ENCODE measurements at regions not wholly inside any gene's neighbourhood (a gene's known extent, or its start where the extent isn't known, plus 50 kb on each side); places are given as distances from the start of the nearest gene placed in this dataset.

DNA sequence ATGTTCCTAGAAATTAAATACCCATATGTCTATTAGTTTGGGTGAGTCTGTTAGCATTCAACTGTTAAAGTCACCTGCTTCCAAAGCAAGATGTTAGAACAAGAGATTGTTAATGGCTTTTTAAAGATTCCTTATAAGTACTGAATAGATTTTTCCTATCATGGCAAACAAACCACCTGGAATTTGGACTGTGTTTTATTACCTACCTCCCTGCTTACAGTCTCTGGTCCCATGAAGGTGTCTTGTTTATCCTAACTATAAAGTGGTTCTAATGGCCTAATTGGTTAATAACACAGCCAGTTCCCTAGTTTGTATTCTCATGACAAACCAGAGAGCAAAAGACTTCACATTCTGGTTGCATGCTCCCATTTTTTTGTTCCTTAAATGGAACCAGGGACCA, 149.5 kb downstream of the PPP1R2C start:
- DNase-seq (ENCODE audit: extremely low spot score in 2 of 2), result no peak

DNA sequence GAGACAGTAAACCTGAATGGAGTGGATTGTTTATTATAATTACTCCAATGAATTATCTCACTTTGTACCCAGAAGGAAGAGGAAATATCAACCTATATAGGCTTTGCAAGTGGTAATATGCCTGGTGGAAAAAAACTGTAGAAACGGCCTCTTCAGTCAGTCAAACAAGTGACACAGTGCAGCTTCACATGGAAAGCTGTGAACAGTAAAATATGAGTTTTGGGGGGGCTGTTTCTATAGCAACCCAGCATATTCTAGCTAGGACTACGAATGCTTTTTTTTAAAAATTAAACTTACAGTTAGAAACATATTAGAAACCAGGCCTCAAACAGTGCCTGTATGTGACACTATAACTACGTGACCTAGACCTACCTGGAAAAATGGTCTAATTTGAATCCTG, 150.1 kb downstream of the PPP1R2C start:
- H3K4me1 ChIP-seq, result no peaks in the 10 kb centered on the region
- H3K27me3 ChIP-seq, result no peaks in the 10 kb centered on the region
- H3K36me3 ChIP-seq, result no peaks in the 10 kb centered on the region
- H3K9me3 ChIP-seq, result no peaks in the 10 kb centered on the region
- intact Hi-C loops (cut with DNase I), result no loop called here
- no peak overlapping the region for H3K27ac ChIP-seq
- no peak for DNase-seq (ENCODE audit: extremely low spot score in 2 of 2)
- TF ChIP-seq, protein P1, sequence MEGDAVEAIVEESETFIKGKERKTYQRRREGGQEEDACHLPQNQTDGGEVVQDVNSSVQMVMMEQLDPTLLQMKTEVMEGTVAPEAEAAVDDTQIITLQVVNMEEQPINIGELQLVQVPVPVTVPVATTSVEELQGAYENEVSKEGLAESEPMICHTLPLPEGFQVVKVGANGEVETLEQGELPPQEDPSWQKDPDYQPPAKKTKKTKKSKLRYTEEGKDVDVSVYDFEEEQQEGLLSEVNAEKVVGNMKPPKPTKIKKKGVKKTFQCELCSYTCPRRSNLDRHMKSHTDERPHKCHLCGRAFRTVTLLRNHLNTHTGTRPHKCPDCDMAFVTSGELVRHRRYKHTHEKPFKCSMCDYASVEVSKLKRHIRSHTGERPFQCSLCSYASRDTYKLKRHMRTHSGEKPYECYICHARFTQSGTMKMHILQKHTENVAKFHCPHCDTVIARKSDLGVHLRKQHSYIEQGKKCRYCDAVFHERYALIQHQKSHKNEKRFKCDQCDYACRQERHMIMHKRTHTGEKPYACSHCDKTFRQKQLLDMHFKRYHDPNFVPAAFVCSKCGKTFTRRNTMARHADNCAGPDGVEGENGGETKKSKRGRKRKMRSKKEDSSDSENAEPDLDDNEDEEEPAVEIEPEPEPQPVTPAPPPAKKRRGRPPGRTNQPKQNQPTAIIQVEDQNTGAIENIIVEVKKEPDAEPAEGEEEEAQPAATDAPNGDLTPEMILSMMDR (IDR thresholded peaks at IDR 0.05), result no peak
- TF ChIP-seq POLR2AphosphoS5 (IDR thresholded peaks at IDR 0.05; ENCODE audit: insufficient read depth in 1 of 2, low read depth in 1 of 2) (no peak), POLR2A (IDR thresholded peaks at IDR 0.05) (no peak)
- H3K4me3 ChIP-seq, result no peak overlapping the region

More for the DNA sequence above, 149.5 kb downstream of the PPP1R2C start:
- Histone ChIP-seq H3K36me3 (no peaks in the 10 kb centered on the region), H3K9me3 (no peaks in the 10 kb centered on the region), H3K4me1 (no peaks in the 10 kb centered on the region), H3K27ac (no peak overlapping the region), H3K4me3 (no peak overlapping the region), H3K27me3 (no peaks in the 10 kb centered on the region)
- intact Hi-C loops (cut with DNase I), result no loop called here
- no peak for TF ChIP-seq POLR2AphosphoS5 (IDR thresholded peaks at IDR 0.05; ENCODE audit: insufficient read depth in 1 of 2, low read depth in 1 of 2)

DNA sequence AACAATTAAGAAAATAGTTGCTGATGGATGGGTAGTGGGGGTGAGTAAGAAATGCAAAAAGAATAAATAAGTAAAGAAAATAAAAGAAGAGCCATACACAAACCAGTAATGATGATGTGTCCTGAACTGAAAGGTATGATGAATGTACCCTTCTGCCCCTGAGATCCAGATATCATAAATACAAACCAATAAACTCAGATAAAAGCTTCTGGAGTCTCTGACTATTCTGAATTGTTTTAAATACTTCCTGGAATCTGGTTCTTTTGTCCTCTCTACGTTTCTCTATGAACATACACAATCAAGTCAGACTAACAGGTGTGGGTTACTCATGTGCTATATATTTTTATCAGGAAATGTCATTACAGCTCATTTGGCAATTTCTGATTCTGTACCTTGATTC, 153.4 kb downstream of the PPP1R2C start:
- H3K27me3 ChIP-seq, result no peaks in the 10 kb centered on the region

DNA sequence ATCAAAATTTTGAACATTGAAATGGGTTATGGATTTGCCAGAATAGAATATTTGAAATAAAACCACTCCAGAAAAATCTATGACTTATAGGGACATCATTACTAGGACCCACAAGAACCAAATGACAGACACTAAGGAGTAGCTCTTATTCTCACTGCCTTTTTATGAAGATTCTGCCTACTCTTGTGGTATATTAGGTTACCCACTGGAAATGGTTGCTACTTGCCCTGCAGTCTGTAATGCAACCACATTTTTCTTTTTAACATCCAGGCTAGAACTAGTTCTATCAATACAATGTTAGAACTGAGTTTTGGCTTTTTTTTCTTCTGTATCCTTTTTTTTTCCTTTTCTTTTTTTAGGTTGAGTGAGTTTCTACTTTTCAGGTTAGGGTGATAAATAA, 158.9 kb downstream of the PPP1R2C start:
- intact Hi-C loops (cut with DNase I), result no loop called here
- no peak overlapping the region for H3K4me3 ChIP-seq

More for the DNA sequence above, 153.4 kb downstream of the PPP1R2C start:
- no peak for TF ChIP-seq POLR2A (IDR thresholded peaks at IDR 0.05)
- TF ChIP-seq POLR2AphosphoS5 (IDR thresholded peaks at IDR 0.05; ENCODE audit: insufficient read depth in 1 of 2, low read depth in 1 of 2), result no peak
- TF ChIP-seq, protein P1 (IDR thresholded peaks at IDR 0.05), result no peak
- Histone ChIP-seq H3K4me3 (no peak overlapping the region), H3K27ac (no peak overlapping the region), H3K36me3 (no peaks in the 10 kb centered on the region), H3K9me3 (no peaks in the 10 kb centered on the region), H3K4me1 (no peaks in the 10 kb centered on the region)
- intact Hi-C loops (cut with DNase I), result no loop called here
- no peak for DNase-seq (ENCODE audit: extremely low spot score in 2 of 2)

DNA sequence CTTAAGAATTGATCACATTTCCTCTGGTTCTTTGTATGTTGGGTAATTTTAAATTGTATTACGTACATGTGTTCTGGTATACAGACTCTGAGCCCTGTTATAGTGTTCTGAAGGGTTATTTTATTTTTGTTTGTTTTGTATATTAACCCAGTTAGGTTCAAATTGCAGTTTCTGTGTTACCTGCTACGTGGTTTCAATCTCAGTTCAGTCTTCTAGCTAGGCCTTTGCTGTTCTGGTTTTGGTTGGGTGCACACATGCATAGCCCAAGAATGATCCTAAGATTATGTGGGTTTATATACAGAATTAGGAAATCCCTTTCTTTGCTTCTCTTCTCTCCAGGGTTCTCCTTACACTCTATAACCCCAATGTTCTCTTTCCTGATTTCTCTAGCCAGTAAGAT, 161.0 kb downstream of the PPP1R2C start:
- Histone ChIP-seq H3K9me3 (no peaks in the 10 kb centered on the region), H3K27me3 (no peaks in the 10 kb centered on the region), H3K36me3 (no peaks in the 10 kb centered on the region), H3K4me3 (no peak overlapping the region), H3K4me1 (no peaks in the 10 kb centered on the region), H3K27ac (no peak overlapping the region)
- no peak for TF ChIP-seq POLR2A (IDR thresholded peaks at IDR 0.05)
- TF ChIP-seq, protein P1 (IDR thresholded peaks at IDR 0.05), result no peak
- no peak for TF ChIP-seq POLR2AphosphoS5 (IDR thresholded peaks at IDR 0.05; ENCODE audit: insufficient read depth in 1 of 2, low read depth in 1 of 2)
- intact Hi-C loops (cut with DNase I), result no loop called here
- DNase-seq (ENCODE audit: extremely low spot score in 2 of 2), result no peak

More for the DNA sequence above, 158.9 kb downstream of the PPP1R2C start:
- Histone ChIP-seq H3K9me3 (no peaks in the 10 kb centered on the region), H3K4me1 (no peaks in the 10 kb centered on the region), H3K27ac (no peak overlapping the region), H3K36me3 (no peaks in the 10 kb centered on the region), H3K27me3 (no peaks in the 10 kb centered on the region)
- TF ChIP-seq, protein P1 (IDR thresholded peaks at IDR 0.05), result no peak
- TF ChIP-seq POLR2A (IDR thresholded peaks at IDR 0.05) (no peak), POLR2AphosphoS5 (IDR thresholded peaks at IDR 0.05; ENCODE audit: insufficient read depth in 1 of 2, low read depth in 1 of 2) (no peak)
- DNase-seq (ENCODE audit: extremely low spot score in 2 of 2), result no peak

All from vagina (tissue), 2 donors.